GM23338 (cell line): ENCODE measurements at regions not wholly inside any gene's neighbourhood (a gene's known extent, or its start where the extent isn't known, plus 50 kb on each side); places are given as distances from the start of the nearest gene placed in this dataset.

Experiments used
- ATAC-seq: fragments of 200-7000 bp; cut with Tn5 transposase; 3 replicates; pipeline ENCODE4 v1.9.1; 2020
- DNase-seq: peaks from one replicate; pipeline ENCODE4 v3.0.0-alpha.2; 2015; ENCODE audit warnings: low spot score
- H2AFZ ChIP-seq: fragments of 200-600 bp; sonication (generic); 2 replicates; pipeline ENCODE4 v1.8.0; 2016; ENCODE audit warnings: antibody characterized with exemption, mild to moderate bottlenecking, moderate library complexity
- H3F3A ChIP-seq: fragments of 200-600 bp; sonication (generic); replicated peaks from 2 replicates; pipeline ENCODE4 v1.8.0; 2017; ENCODE audit warnings: antibody characterized with exemption, mixed run types, low read depth
- H3K27ac ChIP-seq: fragments of 200-600 bp; sonication (generic); 2 replicates; pipeline ENCODE4 v1.6.1; 2016; ENCODE audit warnings: low read depth
- H3K27me3 ChIP-seq: fragments of 200-600 bp; sonication (generic); 2 replicates; pipeline ENCODE4 v1.8.0; 2016; ENCODE audit warnings: mild to moderate bottlenecking, mixed run types, moderate library complexity; ENCODE audit not compliant: insufficient read depth
- H3K36me3 ChIP-seq: fragments of 200-600 bp; sonication (generic); 2 replicates; pipeline ENCODE4 v1.8.0; 2016; ENCODE audit warnings: mild to moderate bottlenecking; ENCODE audit not compliant: insufficient read depth
- H3K4me1 ChIP-seq: fragments of 200-600 bp; sonication (generic); 2 replicates; pipeline ENCODE4 v1.8.0; 2016; ENCODE audit warnings: mild to moderate bottlenecking, moderate library complexity; ENCODE audit not compliant: insufficient read depth
- H3K4me2 ChIP-seq: fragments of 200-600 bp; sonication (generic); 2 replicates; pipeline ENCODE4 v1.7.1; 2017; ENCODE audit warnings: mixed run types
- H3K4me3 ChIP-seq: fragments of 200-600 bp; sonication (generic); 2 replicates; pipeline ENCODE4 v1.6.1; 2016; ENCODE audit warnings: mixed run types
- H3K79me2 ChIP-seq: fragments of 200-600 bp; sonication (generic); replicated peaks from 2 replicates; pipeline ENCODE4 v1.8.0; 2017; ENCODE audit warnings: mild to moderate bottlenecking; ENCODE audit not compliant: insufficient read depth
- H3K9me2 ChIP-seq: fragments of 200-600 bp; sonication (generic); 2 replicates; pipeline ENCODE4 v1.8.0; 2017; ENCODE audit not compliant: insufficient read depth
- H4K20me1 ChIP-seq: fragments of 200-600 bp; sonication (generic); replicated peaks from 2 replicates; pipeline ENCODE4 v1.8.0; 2017; ENCODE audit warnings: mild to moderate bottlenecking; ENCODE audit not compliant: insufficient read depth
- H3K27ac Mint-ChIP-seq: 2 replicates; pipeline ENCODE4 v1.8.0; 2020; ENCODE audit warnings: inconsistent platforms, mild to moderate bottlenecking, moderate library complexity, mixed read lengths
- H3K27me3 Mint-ChIP-seq: 3 replicates; pipeline ENCODE4 v1.8.0; 2022; ENCODE audit warnings: low read depth, mild to moderate bottlenecking, moderate library complexity, mixed read lengths, inconsistent platforms; ENCODE audit not compliant: insufficient read depth, poor library complexity
- H3K36me3 Mint-ChIP-seq: 3 replicates; pipeline ENCODE4 v1.8.0; 2021; ENCODE audit warnings: low read depth, mild to moderate bottlenecking, inconsistent platforms, moderate library complexity, mixed read lengths
- H3K4me1 Mint-ChIP-seq: 3 replicates; pipeline ENCODE4 v1.8.0; 2020; ENCODE audit warnings: mild to moderate bottlenecking, inconsistent platforms, mixed read lengths
- H3K4me3 Mint-ChIP-seq: 3 replicates; pipeline ENCODE4 v1.8.0; 2021; ENCODE audit warnings: moderate library complexity, mild to moderate bottlenecking, inconsistent platforms, mixed read lengths
- H3K9me3 Mint-ChIP-seq: 3 replicates; pipeline ENCODE4 v1.8.0; 2020; ENCODE audit warnings: moderate library complexity, mild to moderate bottlenecking, inconsistent platforms, mixed read lengths
- EZH2phosphoT487 ChIP-seq: fragments of 200-600 bp; sonication (generic); IDR thresholded peaks from one replicate; pipeline ENCODE4 v1.8.1; 2018; ENCODE audit warnings: antibody characterized with exemption; ENCODE audit not compliant: unreplicated experiment
- NANOG ChIP-seq: IDR thresholded peaks from 2 replicates; pipeline ENCODE4 v1.6.1; 2016; ENCODE audit warnings: antibody characterized with exemption, borderline replicate concordance
- ZNF331 ChIP-seq: fragments of 250-450 bp; sonication (Bioruptor Pico); IDR thresholded peaks from 2 replicates; pipeline ENCODE4 v1.5.0; 2020; ENCODE audit warnings: low read depth, mild to moderate bottlenecking, moderate library complexity
- ZNF462 ChIP-seq: fragments of 250-450 bp; sonication (Bioruptor Pico); IDR thresholded peaks from 2 replicates; pipeline ENCODE4 v1.5.0; 2020; ENCODE audit warnings: mild to moderate bottlenecking, moderate library complexity

- peaks cover 10% of the 10 kb centered on the region for H3K27me3 Mint-ChIP-seq
Measured at GRCh38 chr12:25887367-25887766, 71.1 kb upstream of the RASSF8 start.

More at GRCh38 chr12:25887367-25887766, 71.1 kb upstream of the RASSF8 start:
- H3K27ac ChIP-seq, result peak overlapping the region; percentile 48; the same call in 1 of the 2 replicates
- no peaks in the 10 kb centered on the region for H3K27me3 ChIP-seq
- H3K4me3 ChIP-seq, result no peak overlapping the region
- TF ChIP-seq EZH2phosphoT487, result no peak
- TF ChIP-seq ZNF331 (CRISPR knock-in tag), result no peak
- peak; percentile 85 for TF ChIP-seq ZNF462 (CRISPR knock-in tag)
- TF ChIP-seq NANOG, result peak; percentile 45; the same call in 1 of the 2 replicates
- peaks cover 38% of the 10 kb centered on the region for H3K4me1 Mint-ChIP-seq
- H3K4me1 ChIP-seq, result peaks cover 37% of the 10 kb centered on the region
- no peaks in the 10 kb centered on the region for H3F3A ChIP-seq
- H3K79me2 ChIP-seq, result no peaks in the 10 kb centered on the region
- no peaks in the 10 kb centered on the region for H3K9me2 ChIP-seq
- peak overlapping the region; percentile 78 for H3K27ac Mint-ChIP-seq
- no peak; the same call in 2 of the 3 replicates for ATAC-seq
- peak overlapping the region; percentile 2; the same call in 1 of the 3 replicates for H3K4me3 Mint-ChIP-seq
- H3K36me3 Mint-ChIP-seq, result peaks cover 10% of the 10 kb centered on the region
- H2AFZ ChIP-seq, result no peak overlapping the region
- no peaks in the 10 kb centered on the region for H3K36me3 ChIP-seq
- peak overlapping the region; percentile 21 for H3K4me2 ChIP-seq
- DNase-seq, result peak; percentile 31
- peaks cover 14% of the 10 kb centered on the region; the same call in 2 of the 3 replicates for H3K9me3 Mint-ChIP-seq
- no peaks in the 10 kb centered on the region for H4K20me1 ChIP-seq
